HG02938 (cell line): ENCODE measurements at regions not wholly inside any gene's neighbourhood (a gene's known extent, or its start where the extent isn't known, plus 50 kb on each side); places are given as distances from the start of the nearest gene placed in this dataset.
"Not testable (repeated sequence)": the region's sequence is repeated elsewhere in the genome, so short reads cannot be mapped to it uniquely, and the experiment has no call there.

ENCODE experiments used
- ATAC-seq: cut with Tn5 transposase; IDR thresholded peaks from one replicate; pipeline ENCODE4 v1.9.1; 2021; ENCODE audit warnings: mild to moderate bottlenecking, moderate library complexity; ENCODE audit not compliant: unreplicated experiment

DNA sequence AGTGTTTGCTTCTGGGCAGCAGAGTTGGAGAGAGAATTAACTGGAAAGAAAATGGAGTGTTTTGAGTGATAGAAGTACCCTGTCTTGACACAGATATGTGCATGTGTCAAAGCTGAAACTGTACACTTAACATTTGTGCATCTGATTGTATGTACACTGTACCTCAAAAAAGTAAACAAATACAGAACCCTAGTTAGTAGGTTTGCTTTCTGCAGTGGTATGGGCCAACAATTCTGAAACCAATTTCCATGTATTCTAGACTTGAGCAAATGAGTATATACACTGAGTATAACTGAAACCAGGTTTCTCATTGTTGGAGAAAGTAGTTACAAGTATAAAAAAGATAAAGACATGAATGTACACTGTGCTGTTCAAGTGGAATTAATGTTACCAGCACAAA is 52.4 kb downstream of the ELAPOR2 start:
- no peak for ATAC-seq

DNA sequence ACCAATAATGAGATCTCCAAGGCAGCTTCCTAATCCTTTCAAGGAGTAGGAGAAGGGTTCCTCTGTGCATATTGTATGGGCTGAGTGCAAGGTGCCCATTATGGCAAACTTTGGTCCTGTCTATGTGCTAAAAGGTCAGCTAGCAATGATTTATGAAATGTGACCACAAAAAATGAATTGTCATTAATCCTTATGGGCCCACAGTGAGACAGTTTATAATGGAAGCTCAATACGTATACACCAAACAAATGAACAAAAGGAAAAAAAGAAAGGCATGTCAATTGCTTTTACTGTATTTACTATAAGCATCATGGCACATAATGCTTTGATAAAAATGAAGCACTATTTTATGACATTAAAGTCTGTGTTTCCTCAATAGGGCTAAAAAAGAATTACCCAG is 54.5 kb downstream of the ELAPOR2 start:
- no peak for ATAC-seq

DNA sequence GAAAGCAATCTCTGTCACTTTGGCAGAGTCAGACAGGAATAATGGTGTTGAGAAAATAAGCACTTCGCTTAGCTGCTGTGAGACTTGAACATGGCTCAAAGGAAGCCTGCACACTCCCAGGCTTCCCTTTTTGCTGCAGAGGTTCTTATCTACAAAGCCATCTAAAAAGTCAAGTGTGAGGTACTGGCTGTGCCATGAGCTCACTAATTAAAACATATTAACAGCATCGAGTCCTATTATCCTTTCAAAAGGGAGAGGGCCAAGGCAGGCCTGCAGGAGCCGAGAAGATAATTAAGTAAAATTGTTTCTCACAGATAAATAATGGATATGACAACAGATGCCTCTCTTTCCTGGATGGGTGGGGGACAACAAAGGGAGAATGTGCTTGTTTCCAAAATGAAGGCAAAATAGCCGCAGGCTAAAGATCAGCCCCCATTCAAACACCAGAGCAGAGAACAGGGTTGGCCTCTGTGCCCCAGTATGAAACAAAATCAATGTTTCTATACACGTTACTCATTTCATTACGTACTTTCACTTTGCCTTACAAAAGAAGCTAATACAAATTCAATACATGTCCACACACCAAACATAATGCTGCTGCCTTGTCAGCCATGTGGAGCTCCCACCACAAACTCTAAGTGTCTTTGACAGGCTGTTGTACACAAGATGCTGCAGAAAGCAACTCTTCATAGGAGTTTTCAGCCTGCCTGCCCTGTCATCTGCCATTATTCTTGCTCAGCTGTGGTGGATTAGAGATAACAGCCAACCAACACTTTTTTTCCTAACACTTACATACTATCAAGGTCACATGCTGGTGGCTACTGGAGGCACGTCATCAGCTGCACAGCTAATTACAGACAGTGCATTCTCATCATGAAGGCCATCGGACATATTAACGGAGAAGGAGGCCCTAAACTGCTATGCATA is 55.3 kb downstream of the ELAPOR2 start:
- ATAC-seq, result no peak

DNA sequence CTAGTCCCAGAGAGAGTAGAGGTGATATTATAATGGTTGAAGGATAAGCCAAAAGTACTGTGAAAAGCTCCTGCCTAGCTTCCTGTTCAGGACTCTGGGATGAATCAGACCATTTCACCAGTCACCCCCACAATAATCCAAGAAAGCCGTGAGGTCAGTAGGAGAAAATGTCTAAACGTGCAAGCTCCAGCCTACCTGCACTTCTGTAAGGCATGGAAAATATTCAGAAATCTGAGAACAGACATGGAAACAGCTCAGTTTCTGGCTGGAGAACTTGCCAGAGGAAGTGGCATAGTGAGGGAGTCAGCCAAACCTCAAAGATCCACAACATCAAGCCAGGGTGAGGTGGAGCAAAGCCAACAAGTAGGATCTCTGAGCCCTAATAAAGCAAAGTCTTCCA is 58.2 kb downstream of the ELAPOR2 start:
- ATAC-seq, result no peak

DNA sequence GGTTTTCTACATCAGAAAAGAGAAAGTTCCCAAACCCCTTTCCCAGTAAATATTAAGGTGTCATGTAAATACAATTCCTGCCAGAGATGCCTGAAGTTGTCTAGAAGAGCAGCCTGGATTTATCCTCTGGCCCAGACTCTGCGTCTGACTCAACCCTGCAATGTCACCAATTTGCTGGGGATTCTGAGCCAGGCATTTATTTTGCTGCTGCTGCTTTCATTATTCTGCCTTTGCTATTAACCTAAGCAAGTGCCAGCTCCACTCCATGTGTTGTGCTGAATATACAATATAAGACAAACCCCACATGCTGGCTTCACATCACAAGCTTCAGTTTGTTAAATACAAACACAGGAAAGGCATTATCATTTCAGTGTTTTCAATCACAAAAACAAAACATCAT is 59.1 kb downstream of the ELAPOR2 start:
- ATAC-seq, result no peak

DNA sequence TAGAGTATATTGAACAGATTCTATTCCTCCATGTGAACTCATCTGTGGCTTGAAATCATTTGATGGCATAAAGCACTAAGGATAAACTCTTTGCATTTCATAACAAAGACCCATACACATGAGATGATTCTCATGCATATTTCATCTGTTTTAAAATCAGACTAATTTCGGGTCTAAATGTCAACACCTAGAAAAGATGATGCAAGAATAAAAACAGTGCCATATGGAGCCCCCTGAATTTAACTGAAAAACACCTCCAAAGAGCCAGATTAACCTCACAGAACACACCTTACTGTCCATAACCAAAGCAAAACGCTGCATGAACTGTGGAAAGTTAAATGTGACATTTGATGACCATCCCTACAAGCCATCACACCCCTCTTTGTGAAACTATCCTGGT is 59.7 kb downstream of the ELAPOR2 start:
- ATAC-seq, result no peak

DNA sequence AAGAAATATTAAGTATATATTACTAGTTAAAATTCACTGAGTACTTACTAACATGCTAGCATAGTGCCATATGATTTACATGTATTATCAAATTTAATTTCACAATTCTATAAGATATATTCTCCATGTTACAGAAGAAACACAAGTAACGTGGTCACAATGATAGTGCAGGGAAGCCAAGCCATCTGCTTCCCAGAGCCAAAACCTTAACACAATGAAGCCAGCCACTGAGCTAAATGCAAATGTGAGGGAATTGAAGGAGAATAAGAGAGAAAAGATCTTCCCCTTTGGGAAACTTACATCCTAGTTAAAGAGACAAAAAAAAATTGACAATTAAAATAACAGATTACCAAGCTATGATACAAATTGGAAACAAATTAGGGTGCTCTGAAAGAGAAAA is 63.6 kb downstream of the ELAPOR2 start:
- no peak for ATAC-seq

DNA sequence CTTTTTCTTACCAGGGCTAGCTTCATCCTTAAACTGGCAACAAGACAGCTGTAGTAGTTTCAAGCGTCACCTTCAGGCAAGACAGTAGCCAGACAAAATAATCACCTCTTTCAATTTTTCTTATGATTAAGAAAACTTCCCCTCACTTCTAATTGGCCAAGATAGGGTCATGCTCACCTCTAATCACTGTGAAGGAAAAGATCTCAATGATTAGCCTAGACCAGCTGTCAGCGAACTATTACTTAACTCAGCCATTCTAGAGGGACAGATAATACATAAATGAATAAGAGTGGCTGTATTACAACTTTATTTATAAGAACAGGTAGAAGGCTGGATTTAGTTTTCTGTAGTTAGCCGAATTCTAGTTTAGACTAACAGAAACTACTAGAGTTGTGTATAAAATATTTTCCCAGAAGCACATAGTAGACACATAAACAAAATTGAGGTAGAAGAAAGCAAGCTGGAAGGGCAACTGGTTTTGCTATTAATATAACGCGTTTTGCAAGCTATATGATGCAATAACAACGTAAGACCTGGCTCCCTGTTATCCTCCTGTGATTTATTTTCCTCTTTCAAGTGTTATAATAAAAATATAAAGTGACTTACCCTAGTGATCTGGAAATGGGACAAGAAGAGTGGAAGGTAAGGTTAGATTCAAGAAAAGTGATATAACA is 64.3 kb downstream of the ELAPOR2 start:
- ATAC-seq, result no peak

DNA sequence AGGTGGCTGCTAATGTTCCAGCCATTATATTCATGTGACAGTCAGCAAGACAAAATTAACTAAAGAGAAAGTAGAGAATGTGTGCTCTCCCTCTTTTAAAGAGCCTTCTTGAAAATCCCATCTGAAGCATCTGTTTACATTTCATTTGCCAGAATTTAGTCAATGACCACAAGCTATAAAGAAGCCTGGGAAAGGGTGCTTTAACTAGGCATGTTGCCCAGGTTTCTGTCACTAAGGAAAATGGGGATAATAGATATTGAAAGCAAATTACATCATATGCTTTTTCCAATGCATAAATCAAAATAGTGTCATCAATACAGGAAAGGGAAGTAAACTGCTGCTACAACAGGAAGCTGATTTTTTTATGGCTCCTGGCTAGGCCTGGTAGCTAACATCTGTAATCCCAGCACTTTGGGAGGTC is 67.7 kb downstream of the ELAPOR2 start:
- ATAC-seq, result no peak

DNA sequence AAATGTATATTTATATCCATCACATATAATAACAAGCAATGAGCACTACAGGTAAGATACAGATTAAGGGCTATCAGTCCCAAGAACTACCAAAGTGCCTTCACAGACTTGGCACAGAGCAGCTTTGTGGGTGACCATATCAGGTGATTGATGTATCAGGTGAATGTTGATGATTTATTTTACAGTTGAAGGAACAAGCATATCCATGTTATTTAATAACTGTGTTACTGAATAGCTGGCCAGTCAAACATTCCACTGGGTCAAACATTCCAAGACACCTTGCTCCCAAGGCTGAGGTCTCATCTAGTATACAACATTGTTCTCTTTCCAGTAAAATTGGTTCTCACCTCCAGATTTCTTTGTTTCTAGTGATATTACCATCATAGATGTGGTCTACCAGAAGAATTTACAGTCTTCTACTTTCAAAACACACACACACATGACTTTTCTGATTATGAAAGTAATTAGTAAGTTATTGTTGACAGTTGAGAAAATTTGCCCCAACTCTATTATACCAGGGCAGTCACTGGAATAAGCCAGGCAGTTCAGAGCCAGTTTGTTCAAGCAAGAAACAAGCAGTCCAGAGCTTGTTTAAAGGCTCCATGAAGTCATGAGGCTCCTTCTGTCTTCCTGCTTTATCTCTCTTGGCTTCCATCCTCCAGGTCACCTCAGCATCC is 68.2 kb downstream of the ELAPOR2 start:
- ATAC-seq, result peak; percentile 87

DNA sequence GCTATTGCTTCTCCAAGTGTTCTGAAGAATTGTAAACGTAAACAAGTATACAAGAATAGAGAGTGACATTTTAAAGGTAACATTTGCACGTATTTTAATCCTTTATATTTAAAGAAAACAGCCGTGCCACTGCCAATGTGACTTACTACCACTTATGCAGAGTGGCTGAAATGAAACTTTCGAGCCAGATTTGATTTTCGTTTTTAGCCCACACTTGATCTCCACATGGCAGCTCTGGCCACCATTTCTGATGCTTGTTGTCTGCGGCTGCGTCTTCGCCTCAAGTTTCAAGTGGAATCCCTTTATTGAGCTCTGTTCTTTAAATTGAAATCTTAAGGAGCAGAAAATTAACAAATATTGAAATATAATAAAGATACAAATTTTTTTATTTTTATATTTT is 70.0 kb downstream of the ELAPOR2 start:
- no peak for ATAC-seq

DNA sequence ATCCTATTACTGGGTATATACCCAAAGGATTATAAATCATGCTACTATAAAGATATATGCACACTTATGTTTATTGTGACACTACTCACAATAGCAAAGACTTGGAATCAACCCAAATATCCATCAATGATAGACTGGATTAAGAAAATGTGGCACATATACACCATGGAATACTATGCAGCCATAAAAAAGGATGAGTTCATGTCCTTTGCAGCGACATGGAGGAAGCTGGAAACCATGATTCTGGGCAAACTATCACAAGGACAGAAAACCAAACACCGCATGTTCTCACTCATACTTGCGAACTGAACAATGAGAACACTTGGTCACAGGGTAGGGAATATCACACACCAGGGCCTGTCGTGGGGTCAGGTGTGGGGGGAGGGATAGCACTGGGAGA is 71.6 kb downstream of the ELAPOR2 start:
- not testable (repeated sequence) for ATAC-seq

DNA sequence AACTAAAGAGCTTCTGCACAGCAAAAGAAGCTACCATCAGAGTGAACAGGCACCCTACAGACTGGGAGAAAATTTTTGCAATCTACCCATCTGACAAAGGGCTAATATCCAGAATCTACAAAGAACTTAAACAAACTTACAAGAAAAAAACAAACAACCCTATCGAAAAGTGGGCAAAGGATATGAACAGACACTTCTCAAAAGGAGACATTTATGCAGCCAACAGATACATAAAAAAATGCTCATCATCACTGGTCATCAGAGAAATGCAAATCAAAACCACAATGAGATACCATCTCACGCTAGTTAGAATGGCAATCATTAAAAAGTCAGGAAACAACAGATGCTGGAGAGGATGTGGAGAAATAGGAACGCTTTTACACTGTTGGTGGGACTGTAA is 72.1 kb downstream of the ELAPOR2 start:
- ATAC-seq, result not testable (repeated sequence)

DNA sequence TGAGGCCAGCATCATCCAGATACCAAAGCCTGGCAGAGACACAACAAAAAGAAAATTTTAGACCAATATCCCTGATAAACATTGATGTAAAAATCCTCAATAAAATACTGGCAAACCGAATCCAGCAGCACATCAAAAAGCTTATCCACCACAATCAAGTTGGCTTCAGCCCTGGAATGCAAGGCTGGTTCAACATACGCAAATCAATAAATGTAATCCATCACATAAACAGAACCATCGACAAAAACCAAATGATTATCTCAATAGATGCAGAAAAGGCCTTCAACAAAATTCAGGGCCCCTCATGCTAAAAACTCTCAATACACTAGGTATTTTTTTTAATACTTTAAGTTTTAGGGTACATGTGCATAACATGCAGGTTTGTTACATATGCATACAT is 74.1 kb downstream of the ELAPOR2 start:
- not testable (repeated sequence) for ATAC-seq

DNA sequence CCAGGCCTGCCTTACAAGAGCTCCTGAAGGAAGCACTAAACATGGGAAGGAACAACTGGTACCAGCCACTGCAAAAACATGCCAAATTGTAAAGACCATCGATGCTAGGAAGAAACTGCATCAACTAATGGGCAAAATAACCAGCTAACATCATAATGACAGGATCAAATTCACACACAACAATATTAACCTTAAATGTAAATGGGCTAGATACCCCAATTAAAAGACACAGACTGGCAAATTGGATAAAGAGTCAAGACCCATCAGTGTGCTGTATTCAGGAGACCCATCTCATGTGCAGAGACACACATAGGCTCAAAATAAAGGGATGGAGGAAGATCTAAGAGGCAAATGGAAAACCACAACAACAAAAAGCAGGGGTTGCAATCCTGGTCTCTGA is 75.8 kb downstream of the ELAPOR2 start:
- not testable (repeated sequence) for ATAC-seq

DNA sequence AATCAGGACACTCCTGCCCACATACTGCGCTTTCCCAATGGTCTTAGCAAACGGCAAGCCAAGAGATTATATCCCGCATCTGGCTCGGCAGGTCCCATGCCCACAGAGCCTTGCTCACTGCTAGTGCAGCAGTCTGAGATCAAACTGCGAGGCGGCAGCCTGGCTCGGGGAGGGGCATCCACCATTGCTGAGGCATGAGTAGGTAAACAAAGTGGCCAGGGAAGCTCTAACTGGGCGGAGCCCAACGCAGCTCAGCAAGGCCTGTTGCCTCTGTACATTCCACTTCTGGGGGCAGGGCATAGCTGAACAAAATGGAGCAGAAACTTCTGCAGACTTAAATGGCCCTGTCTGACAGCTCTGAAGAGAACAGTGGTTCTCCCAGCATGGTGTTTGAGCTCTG is 77.5 kb downstream of the ELAPOR2 start:
- ATAC-seq, result not testable (repeated sequence)

DNA sequence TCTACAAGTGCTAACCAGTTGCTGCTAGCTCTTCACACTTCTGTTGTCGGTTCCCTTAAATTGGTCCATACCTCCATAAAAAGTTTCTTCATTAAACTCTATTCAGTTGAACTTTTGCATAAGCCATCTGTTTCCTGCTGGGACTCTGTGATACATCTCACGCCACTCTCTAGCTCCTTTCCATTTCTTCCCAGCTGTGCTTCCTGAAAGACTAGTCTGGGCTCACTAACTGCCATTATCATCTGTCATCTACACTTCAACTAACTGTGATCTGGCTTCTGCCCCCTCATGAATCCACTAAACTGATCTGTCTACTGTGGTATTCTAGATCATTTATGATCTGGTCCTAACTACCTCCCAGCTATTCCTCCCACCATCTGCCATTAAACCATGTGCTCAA is 78.3 kb downstream of the ELAPOR2 start:
- ATAC-seq, result no peak

DNA sequence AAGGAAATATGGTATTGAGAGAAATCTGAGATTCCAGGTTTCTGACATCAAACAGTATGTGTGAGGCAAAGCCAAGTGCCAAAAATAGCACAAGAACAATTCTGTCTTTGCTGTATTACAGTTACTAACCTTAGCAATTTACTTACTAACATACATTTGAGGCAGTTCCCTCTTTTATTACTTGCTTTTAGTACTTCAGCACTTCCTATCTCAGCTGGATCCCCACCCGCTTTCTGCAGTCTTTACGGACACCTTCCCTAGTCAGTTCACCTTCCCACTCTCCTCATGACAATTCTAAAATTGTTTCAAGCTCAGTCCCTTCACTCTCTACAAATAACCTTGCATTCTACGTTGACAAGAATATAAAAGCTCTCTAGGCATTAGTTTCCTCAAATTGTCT is 79.2 kb downstream of the ELAPOR2 start:
- ATAC-seq, result no peak

DNA sequence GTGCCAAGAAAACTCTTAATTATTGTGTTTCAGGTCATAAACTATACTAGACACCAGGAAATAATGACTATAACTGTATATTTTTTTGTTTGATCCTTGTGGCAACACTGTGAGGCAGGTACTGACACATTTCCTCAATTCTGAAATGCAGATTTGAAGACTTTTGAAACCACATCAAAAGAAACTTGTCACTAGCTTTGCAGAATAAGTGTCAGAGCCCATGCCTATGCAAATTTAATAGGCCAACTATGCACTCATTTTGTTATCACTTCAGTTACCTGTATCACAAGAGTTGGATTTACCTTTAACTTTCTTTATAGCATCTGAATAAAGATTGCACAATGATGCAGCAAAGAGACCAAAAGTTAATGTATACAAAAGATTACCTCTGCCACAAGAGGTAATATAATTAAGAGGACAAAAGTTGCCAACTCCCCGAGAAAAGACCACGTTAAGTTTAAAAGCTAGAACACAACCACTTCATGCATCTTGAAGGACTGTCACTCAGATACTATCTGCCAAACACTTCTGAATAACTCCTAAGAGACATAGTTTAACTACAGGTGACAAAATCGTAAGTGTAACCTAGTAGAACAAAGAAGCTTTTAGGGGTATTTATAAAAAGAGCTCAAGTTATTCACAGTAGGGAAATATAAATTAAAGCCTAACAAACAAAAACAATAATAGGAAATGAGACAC is 80.5 kb downstream of the ELAPOR2 start:
- peak; percentile 91 for ATAC-seq

DNA sequence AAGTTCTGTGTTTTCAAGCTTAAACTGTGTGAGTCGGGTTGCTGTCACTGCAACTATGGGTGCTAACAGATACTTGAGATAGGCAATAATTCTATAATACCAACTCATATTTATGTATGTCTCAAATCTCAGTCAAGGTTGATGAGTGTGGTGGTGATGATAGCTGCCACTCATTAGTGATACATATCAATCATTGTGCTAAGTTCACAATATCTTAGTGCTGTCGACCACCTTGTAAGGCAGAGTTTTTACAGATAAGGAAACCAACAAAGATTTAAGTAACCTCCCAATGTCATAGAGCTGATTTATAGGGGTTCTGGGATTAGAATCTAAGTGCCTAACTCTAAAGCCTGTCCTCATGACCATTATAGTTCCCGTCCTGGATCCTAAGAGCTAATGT is 82.5 kb downstream of the ELAPOR2 start:
- ATAC-seq, result no peak

DNA sequence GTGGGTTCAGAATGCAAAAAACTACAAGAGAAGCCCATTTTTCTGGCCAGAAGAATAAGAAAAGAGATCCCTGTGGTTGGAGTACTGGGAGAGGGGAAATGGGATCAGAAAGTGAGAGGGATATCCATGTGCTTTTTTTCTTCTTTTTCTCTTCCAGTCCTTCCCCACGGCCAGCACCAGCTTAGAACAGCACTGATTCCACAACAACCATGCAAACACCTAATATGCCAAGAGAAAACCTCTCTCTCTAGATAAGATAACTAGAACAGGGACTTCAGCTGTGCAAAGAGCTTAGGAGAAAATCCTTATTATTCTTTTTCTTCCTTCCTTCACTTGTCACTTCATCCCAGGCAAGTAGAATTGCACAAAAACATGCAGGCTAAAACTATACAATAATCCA is 83.5 kb downstream of the ELAPOR2 start:
- ATAC-seq, result no peak
